ENCODE measurements at regions not wholly inside any gene's neighbourhood (a gene's known extent, or its start where the extent isn't known, plus 50 kb on each side); places are given as distances from the start of the nearest gene placed in this dataset.

DNA sequence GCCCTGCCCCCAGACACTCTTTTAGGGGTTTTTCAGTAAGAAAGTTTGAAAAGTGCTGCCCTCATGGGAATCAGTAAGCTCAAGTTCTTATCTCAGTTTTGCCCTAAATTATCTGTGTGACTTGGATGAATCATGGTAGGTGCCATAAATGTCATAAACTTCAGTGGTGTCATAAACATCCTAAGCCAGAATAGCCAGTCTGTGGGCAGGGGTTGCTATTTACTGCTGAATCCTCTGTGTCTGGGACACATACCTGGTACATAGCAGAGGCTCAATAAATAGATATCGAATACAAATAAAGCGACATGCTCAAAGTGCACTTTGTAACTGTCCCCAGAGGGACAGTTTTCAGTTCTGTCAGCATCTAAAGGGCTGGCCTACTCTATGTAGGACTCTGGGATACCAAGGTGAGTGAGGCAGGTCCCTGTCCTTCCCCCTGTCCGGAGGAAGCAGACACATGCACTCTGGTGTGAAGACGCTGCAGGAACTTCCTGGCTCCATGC is 502.1 kb downstream of the RPS24 start:
- Mint-ChIP-seq H3K27me3 (peaks cover 2% of the 10 kb centered on the region), H3K9me3 (ENCODE audit: low read depth) (no peaks in the 10 kb centered on the region), H3K4me1 (no peaks in the 10 kb centered on the region), H3K4me3 (no peak overlapping the region), H3K27ac (no peak overlapping the region), H3K36me3 (ENCODE audit: low read depth) (no peaks in the 10 kb centered on the region)
- intact Hi-C loops (cut with DNase I, micrococcal nuclease), result no loop called here
- no peak for ATAC-seq
- CTCF ChIA-PET, result no interaction called here
- POLR2A ChIA-PET, result no interaction called here
- no peak for DNase-seq

DNA sequence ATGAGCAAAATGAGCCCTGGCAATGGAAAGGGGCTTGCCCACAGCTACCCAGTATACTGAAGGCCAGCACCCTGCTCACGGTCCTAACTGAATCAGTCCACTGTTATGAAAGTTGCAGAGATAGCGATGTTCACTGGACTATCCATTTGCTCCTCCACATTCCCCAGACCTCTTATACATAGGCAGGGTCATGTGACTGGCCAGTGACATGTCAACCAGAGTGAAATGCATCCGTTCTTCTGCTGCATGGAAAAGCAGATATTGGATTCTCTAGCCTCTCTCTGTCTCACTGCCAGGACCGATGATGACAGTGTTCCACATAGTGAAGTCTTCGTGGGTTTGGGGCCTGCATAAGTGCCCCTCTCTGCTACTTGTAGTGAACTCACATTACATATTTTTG is 503.4 kb downstream of the RPS24 start:
- Mint-ChIP-seq H3K4me3 (no peak overlapping the region), H3K9me3 (ENCODE audit: low read depth) (no peaks in the 10 kb centered on the region), H3K36me3 (ENCODE audit: low read depth) (no peaks in the 10 kb centered on the region), H3K27me3 (peaks cover 1% of the 10 kb centered on the region), H3K4me1 (peaks cover 3% of the 10 kb centered on the region), H3K27ac (no peak overlapping the region)
- POLR2A ChIA-PET, result interaction anchor here (0.6 kb wide), 1 partner anchor 218 kb away, joined by 3 read pairs; no protein-coding TSS in a partner anchor
- intact Hi-C loops (cut with DNase I, micrococcal nuclease), result no loop called here
- CTCF ChIA-PET, result no interaction called here
- DNase-seq (no peak), ATAC-seq (no peak)

DNA sequence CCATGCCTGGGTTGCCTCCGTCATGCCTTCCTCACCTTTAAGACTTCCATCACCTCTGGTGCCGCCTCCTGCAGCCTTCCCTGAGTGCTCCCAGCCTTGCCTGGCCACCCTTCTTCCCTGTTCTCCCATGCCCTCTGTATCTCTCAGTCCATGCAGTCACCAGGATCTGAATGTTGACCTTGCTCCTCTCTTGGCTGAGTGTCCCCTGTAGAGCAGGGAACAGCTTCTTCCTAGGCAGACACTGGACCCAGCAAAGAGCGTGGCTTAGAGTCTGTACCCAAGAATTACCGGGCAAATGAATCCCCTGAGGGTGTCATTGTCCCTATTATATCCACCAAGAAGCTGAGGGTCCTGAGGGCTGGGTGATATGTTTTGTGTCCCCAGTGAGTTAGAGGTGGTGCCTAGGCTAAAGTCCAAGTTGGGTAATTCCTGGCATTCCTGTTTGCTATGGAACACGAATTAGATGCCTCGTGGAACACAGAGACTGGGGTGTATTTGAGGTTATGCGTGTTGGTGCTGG is 505.6 kb downstream of the RPS24 start:
- H3K36me3 Mint-ChIP-seq (ENCODE audit: low read depth), result no peaks in the 10 kb centered on the region
- no peak for ATAC-seq
- no peak overlapping the region for H3K27ac Mint-ChIP-seq
- H3K27me3 Mint-ChIP-seq, result no peaks in the 10 kb centered on the region
- intact Hi-C loops (cut with DNase I, micrococcal nuclease), result no loop called here
- POLR2A ChIA-PET, result no interaction called here
- CTCF ChIA-PET, result no interaction called here
- DNase-seq, result no peak
- no peak overlapping the region for H3K4me3 Mint-ChIP-seq
- H3K4me1 Mint-ChIP-seq, result peaks cover 6% of the 10 kb centered on the region
- no peaks in the 10 kb centered on the region for H3K9me3 Mint-ChIP-seq (ENCODE audit: low read depth)

DNA sequence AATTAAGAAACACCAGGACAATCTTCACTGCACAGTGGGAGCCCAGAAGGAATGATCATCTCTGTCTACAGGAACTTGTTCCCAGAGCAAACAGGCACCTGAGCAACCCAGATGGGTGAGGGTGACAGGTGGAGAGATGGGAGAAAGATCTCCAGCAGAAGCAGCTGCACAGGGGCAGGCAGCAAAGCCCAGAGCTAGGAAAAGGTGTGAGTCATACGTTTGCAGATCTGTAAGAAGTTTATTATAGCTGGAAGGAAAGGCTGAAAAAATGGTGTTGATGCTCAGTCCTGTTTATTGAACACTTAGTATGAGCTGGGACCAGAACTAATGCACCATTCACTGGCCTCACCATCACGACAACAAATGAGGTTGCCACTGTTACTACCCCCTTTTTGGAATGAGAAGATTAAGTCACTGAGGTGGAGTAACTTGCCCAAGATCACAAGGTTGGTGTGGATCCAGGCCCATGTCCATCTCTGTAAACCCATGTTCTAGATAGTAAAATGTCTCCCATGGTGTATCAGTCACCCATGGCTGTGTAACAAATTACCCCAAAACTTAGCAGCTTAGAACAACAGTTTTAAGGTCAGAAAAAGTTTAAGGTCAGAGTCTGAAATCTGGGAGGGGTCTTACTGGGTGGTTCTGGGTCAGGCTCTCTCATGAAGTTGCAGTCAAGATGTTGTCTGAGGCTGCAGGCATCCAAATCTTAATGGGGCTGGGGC is 506.9 kb downstream of the RPS24 start:
- no peaks in the 10 kb centered on the region for H3K27me3 Mint-ChIP-seq
- no peak for DNase-seq
- no peak overlapping the region for H3K27ac Mint-ChIP-seq
- ChIA-PET POLR2A (no interaction called here), CTCF (no interaction called here)
- no peak overlapping the region for H3K4me3 Mint-ChIP-seq
- no peak for ATAC-seq
- peaks cover 6% of the 10 kb centered on the region for H3K4me1 Mint-ChIP-seq
- no peaks in the 10 kb centered on the region for H3K36me3 Mint-ChIP-seq (ENCODE audit: low read depth)
- no peaks in the 10 kb centered on the region for H3K9me3 Mint-ChIP-seq (ENCODE audit: low read depth)
- intact Hi-C loops (cut with DNase I, micrococcal nuclease), result no loop called here

DNA sequence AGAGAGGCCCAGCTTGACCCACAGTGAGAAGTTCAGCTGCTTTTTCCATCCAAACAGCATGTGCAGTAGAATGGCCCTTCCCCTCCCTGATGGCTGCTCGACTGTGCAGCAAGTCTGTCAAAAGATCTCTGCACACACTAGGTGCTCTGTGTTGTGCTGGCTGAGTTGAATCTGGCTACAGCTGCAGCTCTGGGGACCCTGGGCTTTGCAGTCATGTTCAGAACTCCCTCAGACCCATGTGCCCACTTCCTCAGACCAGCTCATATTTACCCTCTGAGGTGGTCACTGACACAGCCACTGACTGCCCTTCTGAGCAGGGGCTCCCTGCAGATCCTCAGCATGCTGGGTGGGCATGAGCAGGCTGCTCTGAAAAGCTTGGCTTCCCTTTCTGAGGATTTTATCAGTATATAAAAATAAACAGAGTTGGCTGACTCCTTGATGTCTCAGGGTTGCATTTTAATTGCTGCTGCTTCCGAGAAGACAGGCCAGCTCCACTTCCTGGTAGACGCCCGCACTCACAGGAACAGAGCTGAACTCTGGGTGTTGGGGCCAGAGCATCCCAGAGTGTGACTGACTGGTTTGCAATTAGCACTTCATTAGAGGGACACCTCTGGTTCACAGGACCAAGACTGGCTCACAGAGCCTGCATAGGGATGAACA is 507.9 kb downstream of the RPS24 start:
- no peaks in the 10 kb centered on the region for H3K36me3 Mint-ChIP-seq (ENCODE audit: low read depth)
- intact Hi-C loops (cut with DNase I, micrococcal nuclease), result no loop called here
- no peaks in the 10 kb centered on the region for H3K27me3 Mint-ChIP-seq
- H3K4me1 Mint-ChIP-seq, result peaks cover 6% of the 10 kb centered on the region
- H3K9me3 Mint-ChIP-seq (ENCODE audit: low read depth), result no peaks in the 10 kb centered on the region
- no peak overlapping the region for H3K4me3 Mint-ChIP-seq
- DNase-seq (peak; percentile 32), ATAC-seq (peak; percentile 37)
- H3K27ac Mint-ChIP-seq, result no peak overlapping the region
- CTCF ChIA-PET, result interaction anchor here (0.8 kb wide), 1 partner anchor 64 kb away, joined by 3 read pairs; no protein-coding TSS in a partner anchor
- POLR2A ChIA-PET, result no interaction called here

DNA sequence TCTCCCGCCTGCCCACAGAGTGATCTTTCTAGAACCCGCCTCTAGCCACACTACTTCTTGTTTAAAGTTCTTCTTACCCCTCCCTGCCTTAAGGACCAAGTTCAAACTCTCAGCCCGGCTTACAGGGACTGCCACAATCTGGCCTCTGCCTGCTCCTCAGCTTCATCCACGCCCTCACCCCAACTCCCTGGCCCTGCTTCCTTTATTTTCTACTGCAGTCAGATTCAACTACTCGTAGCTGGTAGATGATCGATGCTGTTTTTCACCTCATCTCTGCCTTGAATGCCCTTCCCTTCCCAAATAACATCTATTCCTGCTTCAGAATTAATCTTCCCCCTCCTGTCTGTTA is 508.5 kb downstream of the RPS24 start:
- no peak for ATAC-seq
- peaks cover 6% of the 10 kb centered on the region for H3K4me1 Mint-ChIP-seq
- no peaks in the 10 kb centered on the region for H3K9me3 Mint-ChIP-seq (ENCODE audit: low read depth)
- ChIA-PET POLR2A (no interaction called here), CTCF (interaction anchor here (0.8 kb wide), 1 partner anchor 64 kb away, joined by 3 read pairs; no protein-coding TSS in a partner anchor)
- intact Hi-C loops (cut with DNase I, micrococcal nuclease), result no loop called here
- H3K27me3 Mint-ChIP-seq, result no peaks in the 10 kb centered on the region
- no peak overlapping the region for H3K4me3 Mint-ChIP-seq
- no peak for DNase-seq
- H3K27ac Mint-ChIP-seq, result peak overlapping the region; percentile 17
- no peaks in the 10 kb centered on the region for H3K36me3 Mint-ChIP-seq (ENCODE audit: low read depth)

DNA sequence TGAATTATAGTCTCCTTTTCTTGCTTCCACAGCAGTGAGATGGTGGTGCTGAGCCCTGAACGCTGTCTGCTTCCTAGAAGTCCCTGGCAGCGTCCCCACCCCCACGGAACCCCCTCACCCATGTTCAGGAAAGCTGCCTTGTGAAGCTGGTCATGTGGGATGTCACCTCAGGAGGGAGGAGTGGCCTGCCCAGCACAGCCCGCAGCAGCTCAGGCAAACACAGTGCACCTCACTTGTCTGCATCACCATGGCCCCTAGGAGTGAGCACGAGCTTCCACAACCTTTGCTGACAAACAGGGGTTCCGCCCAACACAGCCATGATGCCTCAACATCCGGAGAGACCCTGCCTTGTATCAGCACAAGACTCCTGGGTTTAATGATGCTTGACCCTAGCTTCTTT is 508.9 kb downstream of the RPS24 start:
- intact Hi-C loops (cut with DNase I, micrococcal nuclease), result no loop called here
- H3K9me3 Mint-ChIP-seq (ENCODE audit: low read depth), result no peaks in the 10 kb centered on the region
- POLR2A ChIA-PET, result no interaction called here
- H3K27me3 Mint-ChIP-seq, result no peaks in the 10 kb centered on the region
- ATAC-seq, result no peak
- H3K4me1 Mint-ChIP-seq, result peaks cover 6% of the 10 kb centered on the region
- H3K4me3 Mint-ChIP-seq, result no peak overlapping the region
- no peaks in the 10 kb centered on the region for H3K36me3 Mint-ChIP-seq (ENCODE audit: low read depth)
- no peak for DNase-seq
- CTCF ChIA-PET, result interaction anchor here (0.6 kb wide), 1 partner anchor 87 kb away, joined by 3 read pairs; no protein-coding TSS in a partner anchor
- peak overlapping the region; percentile 17 for H3K27ac Mint-ChIP-seq

DNA sequence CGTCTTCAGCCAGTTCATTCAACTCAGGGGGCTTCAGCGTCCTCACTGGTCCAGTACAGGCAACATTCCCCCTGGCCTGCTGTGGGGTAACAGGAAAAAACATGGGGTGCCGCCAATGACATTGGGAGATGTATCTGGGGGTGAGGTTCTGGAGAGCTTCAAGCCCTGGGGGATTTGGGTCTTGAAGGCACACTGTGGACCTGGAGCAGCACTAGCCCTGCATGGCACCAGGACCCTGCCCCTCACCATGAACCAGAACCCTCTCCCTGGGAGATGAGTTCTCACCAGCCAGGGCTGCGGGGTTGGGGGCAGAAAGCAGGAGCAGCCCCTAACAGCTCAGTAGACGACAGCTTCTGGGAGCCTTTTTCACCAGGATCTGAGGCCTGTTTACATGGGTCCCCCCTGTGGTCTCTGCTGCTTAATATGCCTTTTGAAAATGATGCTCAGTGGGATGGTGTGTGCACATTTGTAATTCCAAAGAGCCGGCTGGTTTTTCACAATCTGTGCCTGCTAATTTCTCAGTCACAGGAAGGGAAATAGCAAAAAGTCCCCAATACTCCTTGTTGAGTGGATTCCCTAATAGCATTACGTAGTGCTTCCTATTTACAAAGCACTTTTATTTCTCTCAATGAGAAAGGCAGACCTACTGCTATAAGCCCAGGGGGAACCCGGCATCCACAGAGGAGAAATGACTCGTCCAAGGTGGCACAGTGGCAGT is 509.5 kb downstream of the RPS24 start:
- Mint-ChIP-seq H3K4me1 (peaks cover 6% of the 10 kb centered on the region), H3K4me3 (no peak overlapping the region), H3K36me3 (ENCODE audit: low read depth) (no peaks in the 10 kb centered on the region), H3K27me3 (peaks cover 1% of the 10 kb centered on the region), H3K9me3 (ENCODE audit: low read depth) (no peaks in the 10 kb centered on the region), H3K27ac (no peak overlapping the region)
- ChIA-PET POLR2A (interaction anchor here (0.7 kb wide), 1 partner anchor 1091 kb away, joined by 3 read pairs; no protein-coding TSS in a partner anchor), CTCF (interaction anchor here (0.6 to 0.7 kb wide), 2 partner anchors 86 to 419 kb away, joined by 3 to 4 read pairs; no protein-coding TSS in a partner anchor)
- no peak for DNase-seq
- ATAC-seq, result no peak
- intact Hi-C loops (cut with DNase I, micrococcal nuclease), result no loop called here

DNA sequence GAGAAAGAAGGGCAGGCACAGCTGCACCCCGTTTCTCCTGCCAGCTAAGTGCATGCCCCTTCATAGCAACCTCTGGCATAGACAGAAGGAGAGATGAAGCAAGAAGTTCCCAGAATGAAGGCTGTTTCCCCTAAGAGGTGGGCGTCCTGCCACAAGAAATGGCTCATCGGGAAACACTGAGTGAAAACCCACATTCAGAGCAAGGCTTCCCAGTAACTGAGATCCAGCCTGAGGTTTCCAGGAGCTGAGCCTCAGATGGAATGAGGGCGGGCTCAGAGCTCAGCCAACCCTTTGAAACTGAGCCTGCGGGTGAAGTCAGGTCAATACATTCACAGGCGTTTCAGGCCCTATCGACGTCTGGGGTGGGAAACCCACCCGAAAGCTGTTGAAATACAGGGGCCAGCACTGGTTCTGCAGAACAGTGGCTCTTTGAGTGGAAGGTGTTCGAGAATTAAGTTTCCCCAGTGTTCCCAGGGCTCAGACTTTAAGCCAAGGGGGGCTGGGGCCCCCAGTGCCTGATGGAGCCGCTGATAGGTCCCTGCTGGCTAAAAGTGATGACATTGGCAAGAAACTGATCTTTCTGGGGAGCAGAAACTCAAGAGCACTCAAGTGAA is 510.2 kb downstream of the RPS24 start:
- H3K36me3 Mint-ChIP-seq (ENCODE audit: low read depth), result no peaks in the 10 kb centered on the region
- H3K27me3 Mint-ChIP-seq, result peaks cover 3% of the 10 kb centered on the region
- peak; percentile 71 for ATAC-seq
- H3K4me1 Mint-ChIP-seq, result peaks cover 6% of the 10 kb centered on the region
- no peak overlapping the region for H3K27ac Mint-ChIP-seq
- intact Hi-C loops (cut with DNase I, micrococcal nuclease), result no loop called here
- peak; percentile 35 for DNase-seq
- ChIA-PET POLR2A (no interaction called here), CTCF (no interaction called here)
- no peak overlapping the region for H3K4me3 Mint-ChIP-seq
- H3K9me3 Mint-ChIP-seq (ENCODE audit: low read depth), result no peaks in the 10 kb centered on the region

DNA sequence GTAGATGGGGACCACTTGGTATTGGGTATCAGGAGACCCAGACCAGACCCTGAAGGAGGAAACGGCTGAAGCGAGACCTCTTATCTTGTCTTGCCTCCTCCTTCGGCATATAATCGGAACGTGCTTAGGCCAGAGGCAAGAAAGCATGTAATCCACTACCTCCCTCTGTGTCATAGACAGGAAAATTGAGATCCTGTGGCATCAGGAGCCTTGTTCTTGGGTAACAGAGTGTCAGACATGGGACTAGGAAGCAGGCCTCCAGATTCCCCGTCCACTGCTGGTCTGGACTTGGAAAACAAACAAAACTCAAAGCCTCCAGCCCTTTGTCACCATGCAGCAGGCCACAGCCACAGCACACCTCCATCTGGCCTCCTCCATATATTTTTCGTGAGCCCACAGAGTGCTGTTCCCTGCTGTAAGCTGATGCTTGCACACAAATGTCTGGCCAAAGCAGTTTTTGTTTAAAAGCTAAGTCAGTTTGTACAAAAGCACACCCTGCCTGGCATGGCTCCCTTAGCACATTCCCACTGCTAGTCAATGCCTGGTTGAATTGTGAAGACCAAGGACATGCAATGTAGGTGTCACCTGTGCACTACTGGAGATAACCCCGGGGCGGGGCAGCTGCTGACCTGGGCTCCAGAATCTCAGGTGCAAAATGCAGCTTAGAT is 510.9 kb downstream of the RPS24 start:
- Mint-ChIP-seq H3K4me3 (no peak overlapping the region), H3K4me1 (peaks cover 6% of the 10 kb centered on the region), H3K9me3 (ENCODE audit: low read depth) (no peaks in the 10 kb centered on the region), H3K36me3 (ENCODE audit: low read depth) (no peaks in the 10 kb centered on the region), H3K27ac (no peak overlapping the region), H3K27me3 (peaks cover 3% of the 10 kb centered on the region)
- POLR2A ChIA-PET, result no interaction called here
- intact Hi-C loops (cut with DNase I, micrococcal nuclease), result no loop called here
- CTCF ChIA-PET, result interaction anchor here (0.7 kb wide), 1 partner anchor 119 kb away, joined by 3 read pairs; no protein-coding TSS in a partner anchor
- ATAC-seq (no peak), DNase-seq (no peak)

DNA sequence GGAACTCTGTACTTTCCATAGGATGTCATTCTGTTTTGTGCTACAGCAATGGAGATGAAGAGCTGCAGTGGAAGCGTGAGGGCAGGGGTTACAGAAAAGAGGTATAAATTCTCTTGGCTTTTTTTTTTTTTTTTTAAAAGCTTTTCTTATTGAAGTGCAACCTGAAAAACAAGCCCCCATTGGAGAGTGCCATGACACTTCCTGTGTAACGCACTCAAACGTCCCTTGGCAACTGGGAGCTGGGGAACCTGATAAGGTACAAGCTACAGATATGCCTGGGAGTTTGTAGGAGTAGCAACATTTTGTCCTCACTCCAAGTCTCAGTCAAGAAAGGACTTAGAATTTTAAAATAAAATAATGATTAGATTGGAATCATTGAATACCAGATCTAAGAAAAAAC is 512.1 kb downstream of the RPS24 start:
- H3K36me3 Mint-ChIP-seq (ENCODE audit: low read depth), result no peaks in the 10 kb centered on the region
- ChIA-PET CTCF (no interaction called here), POLR2A (no interaction called here)
- no peak for DNase-seq
- peaks cover 3% of the 10 kb centered on the region for H3K27me3 Mint-ChIP-seq
- no peaks in the 10 kb centered on the region for H3K9me3 Mint-ChIP-seq (ENCODE audit: low read depth)
- H3K4me1 Mint-ChIP-seq, result peaks cover 6% of the 10 kb centered on the region
- no peak overlapping the region for H3K4me3 Mint-ChIP-seq
- ATAC-seq, result no peak
- no peak overlapping the region for H3K27ac Mint-ChIP-seq
- intact Hi-C loops (cut with DNase I, micrococcal nuclease), result no loop called here

Measured in activated CD4-positive, alpha-beta T cell treated with anti-CD3 and anti-CD28 coated beads for 36 hours (primary cell).